VCaP (cell line): ENCODE measurements at regions not wholly inside any gene's neighbourhood (a gene's known extent, or its start where the extent isn't known, plus 50 kb on each side); places are given as distances from the start of the nearest gene placed in this dataset.
"Not testable (repeated sequence)": the region's sequence is repeated elsewhere in the genome, so short reads cannot be mapped to it uniquely, and the experiment has no call there.

Source experiments
- H3K27ac ChIP-seq: fragments of 450-650 bp; 2 replicates; pipeline ENCODE4 v1.5.1; 2017
- CTCF ChIP-seq: fragments of 450-650 bp; conservative IDR thresholded peaks from 2 replicates; pipeline ENCODE4 v1.5.1; 2017; ENCODE audit warnings: mild to moderate bottlenecking, moderate library complexity

- TF ChIP-seq CTCF, result no peak
- H3K27ac ChIP-seq, result no peak overlapping the region
Measured at GRCh38 chr16:64276646-64277045, 845.2 kb downstream of the CDH11 start.

GRCh38 chr16:64272028-64272427 lies 849.8 kb downstream of the CDH11 start:
- H3K27ac ChIP-seq, result no peak overlapping the region
- no peak for TF ChIP-seq CTCF

DNA sequence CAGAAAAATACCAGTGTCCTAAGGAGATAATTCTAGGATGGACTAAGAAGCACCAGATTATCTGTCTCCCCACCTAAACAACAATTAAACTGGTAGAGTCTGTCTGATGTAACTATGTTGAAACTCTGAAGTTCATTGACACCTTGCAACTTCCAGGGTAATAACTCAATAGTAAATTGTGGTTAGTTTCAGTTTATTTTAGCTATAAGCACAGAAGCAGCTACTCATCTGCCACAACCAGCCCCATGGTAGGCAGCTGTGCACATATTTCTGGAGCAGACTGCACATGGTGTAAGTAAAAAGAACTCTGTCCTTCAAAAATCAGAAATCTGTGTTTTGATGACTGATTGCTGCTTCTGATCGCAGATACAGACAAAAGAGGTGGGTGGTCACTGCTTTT lies 852.1 kb downstream of the CDH11 start:
- no peak for TF ChIP-seq CTCF
- no peak overlapping the region for H3K27ac ChIP-seq

- H3K27ac ChIP-seq, result no peak overlapping the region
- no peak for TF ChIP-seq CTCF
Measured at GRCh38 chr16:64265756-64266155, 856.1 kb downstream of the CDH11 start.

DNA sequence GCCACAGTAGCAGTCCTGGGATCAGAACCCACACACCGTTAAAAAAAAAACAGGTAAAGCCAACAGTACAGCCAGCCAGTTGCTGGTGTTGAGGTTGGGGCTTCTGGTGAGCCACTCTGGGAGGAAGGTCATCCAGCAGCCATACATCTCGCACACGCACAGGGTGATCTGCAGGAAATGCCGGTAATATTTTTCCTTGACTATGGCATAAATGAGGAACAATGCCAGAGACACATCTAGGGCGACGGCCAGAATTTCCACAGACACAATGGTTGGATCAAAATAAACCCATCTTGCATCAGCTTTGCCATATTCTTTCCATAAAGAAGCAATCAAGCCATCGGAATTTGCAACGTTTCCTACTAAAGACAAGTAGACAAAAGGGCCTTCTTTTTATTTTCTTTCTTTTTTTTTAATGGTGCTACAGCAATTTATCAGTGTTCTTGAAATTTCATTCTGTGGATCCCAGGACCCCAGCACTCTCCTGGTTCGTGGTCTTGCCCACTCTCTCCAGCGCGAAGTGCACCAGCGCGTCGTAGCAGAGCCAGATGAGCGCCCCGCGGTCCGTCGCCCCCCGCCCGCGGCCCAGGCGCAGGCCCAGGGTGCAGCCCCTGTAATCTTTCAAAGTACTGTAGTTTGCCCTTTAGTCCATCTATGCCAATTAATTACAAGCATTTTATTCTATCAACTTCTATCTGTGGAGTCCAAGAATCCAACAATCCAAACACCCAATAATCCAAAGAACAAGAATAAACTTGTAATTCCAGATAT lies 861.0 kb downstream of the CDH11 start:
- H3K27ac ChIP-seq, result not testable (repeated sequence)

DNA sequence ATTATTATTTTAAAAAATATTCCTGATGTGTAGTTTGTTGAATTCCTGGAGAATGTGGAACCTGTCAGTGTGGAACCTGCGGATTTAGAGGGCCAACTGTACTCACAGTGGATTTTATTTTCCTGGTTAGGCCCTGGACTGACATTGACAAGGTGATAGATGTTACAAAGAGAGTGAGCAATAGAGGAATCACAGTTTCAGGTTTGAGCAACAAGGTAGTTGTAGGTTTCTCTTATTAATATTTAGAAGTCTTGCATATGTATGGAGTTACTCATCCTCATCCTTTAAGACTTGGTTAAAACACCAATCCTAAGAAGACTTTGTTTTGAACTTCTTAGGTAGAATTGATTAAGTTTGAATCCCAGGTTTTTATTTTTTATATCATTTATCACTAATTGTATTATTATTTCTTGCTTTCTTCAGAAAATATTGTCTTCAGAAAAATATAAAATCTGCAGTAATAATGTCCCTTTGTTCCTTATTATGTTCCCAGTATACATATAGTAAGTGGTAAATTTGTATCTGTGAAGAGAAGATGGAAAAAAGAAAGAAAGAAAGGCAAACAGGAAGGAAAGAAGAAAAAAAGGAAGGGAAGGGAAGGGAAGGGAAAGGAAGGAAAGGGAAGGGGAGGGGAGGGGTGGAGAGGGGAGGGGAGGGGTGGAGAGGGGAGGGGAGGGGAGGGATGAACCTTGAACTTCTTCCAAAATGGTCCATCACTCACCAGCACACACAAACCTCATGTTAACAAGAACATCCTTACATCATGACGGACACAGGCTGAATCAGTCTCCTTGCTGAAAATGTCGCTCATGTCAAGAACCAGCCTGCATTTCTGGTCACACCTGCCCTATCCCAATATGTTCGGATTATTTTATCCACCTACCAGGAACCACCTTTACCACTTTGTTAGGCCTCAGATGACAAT lies 867.2 kb downstream of the CDH11 start:
- TF ChIP-seq CTCF, result no peak
- no peak overlapping the region for H3K27ac ChIP-seq

GRCh38 chr16:64253525-64253924 lies 868.3 kb downstream of the CDH11 start:
- H3K27ac ChIP-seq, result no peak overlapping the region
- TF ChIP-seq CTCF, result no peak

- TF ChIP-seq CTCF, result no peak
- H3K27ac ChIP-seq, result no peak overlapping the region
Measured at GRCh38 chr16:64253096-64253495, 868.8 kb downstream of the CDH11 start.
